ENCODE measurements at regions not wholly inside any gene's neighbourhood (a gene's known extent, or its start where the extent isn't known, plus 50 kb on each side); places are given as distances from the start of the nearest gene placed in this dataset.

DNA sequence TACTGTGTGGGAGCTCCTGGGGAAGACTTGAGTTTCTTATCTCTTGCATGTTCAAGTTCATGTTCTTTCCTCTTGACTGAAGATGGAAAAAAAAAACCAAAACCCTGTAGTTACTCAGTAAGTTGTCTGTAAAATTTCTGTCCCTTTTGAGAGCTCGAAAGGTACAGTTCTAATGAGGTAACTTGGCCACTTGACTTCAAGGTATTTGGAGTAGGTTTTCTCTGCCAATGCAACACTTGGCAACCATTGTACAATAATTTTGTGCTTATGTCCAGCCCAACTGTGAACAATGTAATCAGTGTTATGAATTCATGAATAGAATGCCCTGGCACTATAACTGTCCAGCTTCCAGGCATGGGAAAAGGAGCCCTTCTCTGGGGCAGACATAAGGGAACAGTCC lies 111.0 kb downstream of the LIPG start:
- TF ChIP-seq MYC (IDR thresholded peaks at IDR 0.05; ENCODE audit: low read depth, low read length): no peak
- TF ChIP-seq, protein P1, sequence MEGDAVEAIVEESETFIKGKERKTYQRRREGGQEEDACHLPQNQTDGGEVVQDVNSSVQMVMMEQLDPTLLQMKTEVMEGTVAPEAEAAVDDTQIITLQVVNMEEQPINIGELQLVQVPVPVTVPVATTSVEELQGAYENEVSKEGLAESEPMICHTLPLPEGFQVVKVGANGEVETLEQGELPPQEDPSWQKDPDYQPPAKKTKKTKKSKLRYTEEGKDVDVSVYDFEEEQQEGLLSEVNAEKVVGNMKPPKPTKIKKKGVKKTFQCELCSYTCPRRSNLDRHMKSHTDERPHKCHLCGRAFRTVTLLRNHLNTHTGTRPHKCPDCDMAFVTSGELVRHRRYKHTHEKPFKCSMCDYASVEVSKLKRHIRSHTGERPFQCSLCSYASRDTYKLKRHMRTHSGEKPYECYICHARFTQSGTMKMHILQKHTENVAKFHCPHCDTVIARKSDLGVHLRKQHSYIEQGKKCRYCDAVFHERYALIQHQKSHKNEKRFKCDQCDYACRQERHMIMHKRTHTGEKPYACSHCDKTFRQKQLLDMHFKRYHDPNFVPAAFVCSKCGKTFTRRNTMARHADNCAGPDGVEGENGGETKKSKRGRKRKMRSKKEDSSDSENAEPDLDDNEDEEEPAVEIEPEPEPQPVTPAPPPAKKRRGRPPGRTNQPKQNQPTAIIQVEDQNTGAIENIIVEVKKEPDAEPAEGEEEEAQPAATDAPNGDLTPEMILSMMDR (IDR thresholded peaks at IDR 0.05; ENCODE audit: low read depth, low read length): no peak
- no peak for TF ChIP-seq POLR2A (IDR thresholded peaks at IDR 0.05; ENCODE audit: extremely low read depth, insufficient read length)

All from NB4 (cell line).